GM18873 (cell line): ENCODE measurements at regions not wholly inside any gene's neighbourhood (a gene's known extent, or its start where the extent isn't known, plus 50 kb on each side); places are given as distances from the start of the nearest gene placed in this dataset.
"Not testable (repeated sequence)": the region's sequence is repeated elsewhere in the genome, so short reads cannot be mapped to it uniquely, and the experiment has no call there.

ENCODE experiments used
- ATAC-seq: cut with Tn5 transposase; IDR thresholded peaks from one replicate; pipeline ENCODE4 v1.9.1; 2021; ENCODE audit warnings: mild to moderate bottlenecking, moderate library complexity, moderate number of reproducible peaks; ENCODE audit not compliant: unreplicated experiment, low FRiP score

DNA sequence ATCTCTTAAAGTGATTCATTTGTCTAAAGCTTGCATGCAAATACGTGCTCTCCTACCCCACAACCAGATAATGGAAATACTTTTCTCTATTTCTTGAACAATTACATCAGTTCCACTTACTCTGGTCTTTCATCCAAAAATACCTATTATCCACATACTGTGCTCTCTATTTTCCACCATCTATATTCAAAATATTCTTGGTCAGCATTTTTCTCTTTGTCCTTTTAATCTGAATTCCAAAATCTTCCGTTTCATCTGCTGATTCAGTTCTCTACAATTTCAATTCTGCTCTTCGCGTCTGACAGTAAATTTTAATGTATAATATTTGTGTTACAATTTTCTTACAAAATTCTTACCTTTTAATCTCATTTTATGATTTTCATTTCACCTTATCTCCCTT lies 110.3 kb downstream of the ZNF648 start:
- ATAC-seq = no peak

DNA sequence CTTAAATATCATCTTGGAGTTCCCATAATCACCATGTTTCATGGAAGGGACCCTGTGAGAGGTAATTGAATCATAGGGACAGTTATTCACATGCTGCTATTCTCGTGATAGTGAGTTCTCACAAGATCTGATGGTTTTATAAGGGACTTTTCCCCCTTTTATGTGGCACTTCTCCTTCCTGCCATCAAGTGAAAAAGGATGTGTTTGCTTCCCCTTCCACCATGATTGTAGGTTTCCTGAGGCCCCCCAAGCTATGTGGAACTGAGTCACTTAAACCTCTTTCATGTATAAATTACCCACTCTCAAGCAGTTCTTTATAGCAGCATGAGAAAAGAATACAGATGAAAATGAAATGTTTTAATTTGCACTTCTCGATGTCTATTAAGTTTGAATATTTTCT lies 112.0 kb downstream of the ZNF648 start:
- ATAC-seq = no peak

DNA sequence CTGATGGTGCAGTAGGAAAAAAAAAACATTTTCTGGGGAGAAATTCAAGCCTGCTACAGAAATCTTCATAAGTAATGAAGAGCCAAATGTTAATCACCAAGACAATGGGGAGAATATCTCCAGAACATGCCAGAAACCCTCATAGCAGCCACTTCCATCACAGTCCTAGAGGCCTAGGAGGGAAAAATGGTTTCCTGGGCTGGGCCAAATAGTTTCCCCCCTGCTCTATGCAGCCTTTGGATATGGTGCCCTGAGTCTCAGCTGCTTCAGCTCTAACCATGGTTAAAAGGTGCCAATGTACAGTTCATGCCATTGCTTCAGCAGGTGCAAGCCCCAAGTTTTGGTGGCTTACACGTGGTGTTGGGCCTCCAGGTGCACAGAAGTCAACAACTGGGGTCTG lies 113.1 kb downstream of the ZNF648 start:
- no peak for ATAC-seq

DNA sequence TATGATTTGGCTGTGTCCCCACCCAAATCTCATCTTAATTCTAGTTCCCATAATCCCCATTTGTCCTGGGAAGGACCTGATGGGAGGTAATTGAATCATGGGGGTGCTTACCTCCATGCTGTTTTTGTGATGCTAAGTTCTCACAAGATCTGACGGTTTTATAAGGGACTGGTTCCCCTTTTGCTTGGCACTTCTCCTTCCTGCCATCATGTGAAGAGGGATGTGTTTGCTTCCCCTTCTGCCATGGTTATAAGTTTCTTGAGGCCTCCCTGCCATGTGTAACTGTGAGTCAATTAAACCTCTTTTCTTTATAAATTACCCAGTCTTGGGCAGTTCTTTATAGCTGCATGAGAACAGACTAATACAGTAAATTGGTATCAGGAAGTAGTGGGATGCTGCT lies 114.1 kb downstream of the ZNF648 start:
- no peak for ATAC-seq

- peak; percentile 83 for ATAC-seq
These were observed 124.5 kb downstream of the ZNF648 start for GRCh38 chr1:181936768-181937581.

GRCh38 chr1:181936269-181936668 lies 125.2 kb downstream of the ZNF648 start:
- peak; percentile 26 for ATAC-seq

GRCh38 chr1:181931873-181932272 lies 129.6 kb downstream of the ZNF648 start:
- ATAC-seq = no peak

DNA sequence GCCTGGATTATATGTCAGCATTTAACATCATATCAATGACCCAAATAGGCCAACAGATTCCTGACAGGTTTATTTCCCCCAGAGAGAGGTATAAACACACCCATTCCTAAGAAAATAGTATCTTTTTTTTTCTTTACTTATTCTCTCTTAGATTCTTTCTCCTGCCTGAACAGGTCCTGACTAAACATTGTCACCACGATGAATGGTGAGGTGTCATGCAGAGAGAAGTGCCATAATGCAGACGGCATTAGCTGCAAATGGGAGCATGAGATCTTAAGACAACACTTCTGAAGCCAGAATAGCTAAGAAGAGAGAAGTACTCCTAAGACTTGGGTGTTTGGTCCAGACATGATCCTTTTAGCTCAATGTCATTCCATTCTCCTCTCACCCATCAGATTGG lies 131.3 kb downstream of the ZNF648 start:
- no peak for ATAC-seq

- ATAC-seq = no peak
These were observed 134.8 kb downstream of the ZNF648 start for GRCh38 chr1:181926697-181927096.

DNA sequence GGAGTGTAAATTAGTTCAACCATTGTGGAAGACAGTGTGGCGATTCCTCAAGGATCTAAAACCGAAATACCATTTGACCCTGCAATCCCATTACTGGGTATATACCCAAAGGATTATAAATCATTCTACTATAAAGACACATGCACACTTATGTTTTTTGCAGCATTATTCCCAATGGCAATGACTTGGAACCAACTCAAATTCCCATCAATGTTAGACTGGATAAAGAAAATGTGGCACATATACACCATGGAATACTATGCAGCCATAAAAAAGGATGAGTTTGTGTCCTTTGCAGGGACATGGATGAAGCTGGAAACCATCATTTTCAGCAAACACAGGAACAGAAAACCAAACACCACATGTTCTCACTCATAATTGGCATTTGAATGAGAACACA lies 137.5 kb downstream of the ZNF648 start:
- ATAC-seq = not testable (repeated sequence)

DNA sequence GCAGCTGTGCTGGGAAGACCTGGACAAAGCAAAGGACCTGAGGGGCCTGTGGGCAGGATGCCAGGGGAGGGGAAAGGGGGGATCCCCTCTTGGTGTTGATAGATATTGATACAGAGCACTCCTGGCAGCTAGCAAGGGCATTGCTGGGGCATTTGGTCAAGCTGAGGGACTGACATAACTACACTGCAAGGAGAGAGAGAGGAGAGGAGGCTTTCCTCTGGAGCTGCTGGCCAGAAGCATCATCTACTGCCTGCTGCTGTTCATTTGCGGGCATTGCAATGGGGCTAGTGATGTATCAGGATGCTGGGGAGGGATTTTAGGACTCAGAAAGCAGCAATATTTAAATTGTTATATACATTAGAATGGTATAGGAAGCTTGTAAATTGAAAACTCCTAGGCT lies 142.0 kb downstream of the ZNF648 start:
- ATAC-seq = no peak

- ATAC-seq = no peak
These were observed 142.5 kb downstream of the ZNF648 start for GRCh38 chr1:181918880-181919525.

DNA sequence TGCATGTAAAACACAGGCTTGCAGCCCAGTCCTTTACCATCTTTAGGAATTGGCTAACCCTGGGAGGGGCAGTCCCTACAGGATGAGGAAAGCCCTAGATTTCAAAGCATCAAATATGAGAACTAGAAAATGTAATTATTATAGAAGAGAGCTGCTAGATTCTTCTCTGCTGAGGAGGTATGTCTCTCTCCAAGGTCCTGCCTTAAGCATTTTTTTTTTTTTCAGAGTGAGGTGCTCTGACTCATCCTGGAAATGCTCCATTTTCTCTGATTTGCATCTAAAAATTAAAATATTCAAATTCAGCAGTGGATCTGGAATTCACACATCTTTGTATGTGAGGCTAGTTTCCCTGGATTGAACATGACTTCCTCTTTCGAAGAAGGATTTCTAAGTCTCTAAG lies 149.8 kb downstream of the ZNF648 start:
- no peak for ATAC-seq

DNA sequence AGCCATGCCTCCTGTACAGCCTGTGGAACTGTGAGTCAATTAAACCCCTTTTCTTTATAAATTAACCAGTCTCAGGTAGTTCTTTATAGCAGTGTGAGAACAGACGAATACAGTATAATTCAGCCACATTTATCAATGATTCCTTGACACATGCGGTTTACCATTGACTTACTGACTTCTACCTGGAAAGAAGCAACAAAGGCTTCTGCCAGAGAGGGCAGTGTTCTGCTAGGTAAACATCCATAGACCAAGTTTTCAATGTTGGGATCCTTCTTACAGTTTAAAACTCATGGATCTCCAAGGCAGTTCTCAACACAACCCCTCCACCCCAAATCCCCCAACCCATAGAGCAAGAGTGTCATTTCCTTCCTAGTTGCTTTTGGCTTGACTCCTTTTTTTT lies 150.6 kb downstream of the ZNF648 start:
- no peak for ATAC-seq

DNA sequence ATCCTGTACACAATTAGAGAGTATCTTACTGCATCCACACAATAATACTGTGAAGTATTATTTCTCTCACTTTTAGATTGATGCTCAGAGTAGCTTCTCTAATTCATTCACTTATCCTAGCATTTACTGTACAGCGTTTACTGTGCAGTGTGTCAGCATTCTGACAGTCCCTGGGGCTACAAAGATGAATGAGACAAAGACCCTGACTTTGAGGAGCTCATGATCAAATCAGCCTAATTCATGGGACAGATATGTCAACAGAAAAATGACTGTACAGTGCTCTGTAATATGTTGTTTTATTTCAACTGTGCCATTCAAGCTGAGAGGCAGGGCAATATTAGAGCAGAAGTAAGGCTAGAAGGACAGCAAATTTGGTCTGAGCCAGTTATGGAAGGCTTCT lies 152.5 kb downstream of the ZNF648 start:
- ATAC-seq = no peak

DNA sequence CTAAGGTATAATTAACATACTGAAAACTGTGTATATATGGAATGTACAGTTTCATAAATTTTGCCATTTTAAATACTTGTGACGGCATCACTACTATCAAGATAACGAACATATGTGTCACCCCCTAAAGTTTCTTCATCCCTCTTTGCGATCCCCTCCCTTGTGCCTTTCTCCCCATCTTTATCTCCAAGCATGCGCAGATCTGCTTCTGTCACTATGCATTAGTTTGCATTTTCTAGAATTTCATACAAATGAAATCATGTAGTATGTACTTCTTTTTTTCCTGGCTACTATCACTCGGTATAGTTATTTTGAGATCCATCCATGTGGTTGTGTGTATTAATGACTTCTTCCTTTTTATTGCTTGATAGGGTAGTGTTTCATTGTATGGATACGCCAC lies 154.9 kb downstream of the ZNF648 start:
- no peak for ATAC-seq

DNA sequence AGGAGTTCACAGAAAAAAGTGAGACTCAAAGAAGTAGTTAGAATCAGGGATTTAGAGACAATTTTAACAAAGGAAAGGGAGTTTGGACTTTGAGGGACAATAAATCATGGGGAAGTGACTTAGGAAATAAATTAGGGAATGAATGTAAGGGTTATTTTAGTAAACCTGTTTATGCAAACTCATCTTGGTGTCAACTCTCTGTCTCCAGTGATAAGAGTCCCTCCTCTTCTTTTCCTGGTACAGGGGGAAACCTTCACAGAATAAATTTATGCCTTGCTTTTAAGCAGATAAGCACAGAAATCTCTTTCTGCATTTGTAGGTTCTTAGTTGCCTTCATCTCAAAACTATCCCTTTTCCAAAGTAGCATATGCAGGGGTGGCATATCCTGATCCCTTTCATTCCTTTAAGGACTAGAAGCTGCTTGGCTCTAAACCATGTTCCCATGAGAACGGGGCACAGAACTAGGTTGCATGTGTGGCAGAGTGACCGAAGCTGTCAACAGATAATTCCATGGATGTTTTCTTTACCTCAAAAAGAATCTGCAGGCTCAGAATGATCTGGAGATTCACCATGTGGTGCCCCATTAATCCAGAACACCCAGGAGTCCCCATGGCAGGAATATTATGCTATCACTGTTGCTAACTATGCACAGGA lies 155.4 kb downstream of the ZNF648 start:
- ATAC-seq = no peak

DNA sequence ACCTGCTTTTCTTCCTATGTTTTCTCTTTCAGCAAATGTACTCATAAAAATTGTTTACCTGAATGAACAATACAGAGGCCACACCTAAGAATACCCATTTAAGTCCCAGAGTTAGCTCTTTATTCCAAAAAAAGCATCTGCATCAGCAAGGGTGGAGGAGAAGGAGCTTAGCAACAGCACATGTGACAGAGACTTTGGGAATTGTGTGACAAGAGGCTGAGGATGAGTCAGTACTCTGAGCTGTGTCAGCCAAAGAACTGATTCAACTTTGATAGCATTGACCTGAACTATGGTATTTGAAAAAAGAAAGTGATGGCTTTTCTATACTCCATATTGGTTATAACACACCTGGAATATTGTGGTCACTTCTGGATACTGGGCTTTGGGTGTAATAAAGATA lies 162.7 kb downstream of the ZNF648 start:
- no peak for ATAC-seq

- no peak for ATAC-seq
These were observed 164.7 kb downstream of the ZNF648 start for GRCh38 chr1:181896824-181897223.

DNA sequence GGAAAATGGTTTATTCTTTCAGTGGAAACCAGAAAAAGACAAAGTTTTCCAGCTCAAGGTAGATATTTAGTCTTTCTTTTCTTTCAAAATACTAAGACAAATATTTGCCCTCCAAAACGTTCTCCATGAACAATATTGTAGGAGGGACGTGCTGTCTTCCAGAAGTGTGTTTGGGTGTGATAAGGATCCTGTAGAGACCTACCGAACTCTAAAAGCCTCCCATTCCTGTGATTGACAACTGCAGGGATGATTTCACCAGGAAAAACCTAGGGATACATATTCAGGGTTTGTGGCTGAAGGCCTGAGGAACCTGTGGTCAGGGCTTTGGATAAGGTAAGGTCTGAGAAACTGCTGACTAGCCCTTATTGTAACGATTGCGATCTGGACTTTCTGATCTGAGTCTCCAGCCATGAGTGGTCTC lies 167.1 kb downstream of the ZNF648 start:
- ATAC-seq = no peak

DNA sequence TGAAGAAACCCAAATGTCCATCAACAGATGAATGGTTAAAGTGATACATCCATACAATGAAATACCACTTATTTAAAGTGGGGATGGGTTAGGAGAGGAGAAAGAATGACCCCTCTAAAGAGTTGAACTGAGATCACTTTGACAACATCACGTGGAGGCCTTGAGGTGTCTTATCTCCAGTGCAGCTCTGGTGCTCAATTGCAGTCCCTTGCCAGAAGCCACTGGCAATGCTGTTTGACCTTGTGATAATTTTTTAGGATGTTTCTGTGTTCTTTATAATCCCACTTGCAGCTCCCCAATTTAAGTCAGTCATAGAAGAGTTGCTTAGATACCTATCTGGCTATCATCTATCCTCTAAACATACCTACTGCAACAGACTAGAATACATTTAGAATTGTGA lies 167.6 kb downstream of the ZNF648 start:
- ATAC-seq = no peak

DNA sequence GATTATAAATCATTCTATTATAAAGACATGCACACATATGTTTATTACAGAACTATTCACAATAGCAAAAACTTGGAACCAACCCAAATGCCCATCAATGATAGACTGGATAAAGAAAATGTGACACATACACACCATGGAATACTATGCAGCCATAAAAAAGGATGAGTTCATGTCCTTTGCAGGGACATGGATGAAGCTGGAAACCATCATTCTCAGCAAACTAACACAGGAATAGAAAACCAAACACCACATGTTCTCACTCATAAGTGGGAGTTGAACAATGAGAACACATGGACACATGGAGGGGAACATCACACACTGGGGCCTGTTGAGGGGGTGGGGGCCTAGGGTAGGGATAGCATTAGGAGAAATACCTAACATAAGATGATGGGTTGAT lies 168.4 kb downstream of the ZNF648 start:
- not testable (repeated sequence) for ATAC-seq
